Loucy (cell line): ENCODE measurements at regions not wholly inside any gene's neighbourhood (a gene's known extent, or its start where the extent isn't known, plus 50 kb on each side); places are given as distances from the start of the nearest gene placed in this dataset.

Experiments
- H2AFZ ChIP-seq: fragments of 200-600 bp; sonication (generic); 2 replicates; pipeline ENCODE4 v1.6.0; 2016; ENCODE audit warnings: antibody characterized with exemption, mild to moderate bottlenecking, low read length, moderate library complexity
- H3F3A ChIP-seq: fragments of 200-600 bp; 2 replicates; pipeline ENCODE4 v1.6.0; 2016; ENCODE audit warnings: antibody characterized with exemption, low read depth, mild to moderate bottlenecking
- H3K27me3 ChIP-seq: fragments of 200-600 bp; sonication (generic); 2 replicates; pipeline ENCODE4 v1.6.1; 2014; ENCODE audit warnings: low read length, mild to moderate bottlenecking; ENCODE audit not compliant: insufficient read depth, poor library complexity, severe bottlenecking
- H3K36me3 ChIP-seq: fragments of 200-600 bp; sonication (generic); 2 replicates; pipeline ENCODE4 v1.6.1; 2016; ENCODE audit warnings: low read length; ENCODE audit not compliant: insufficient read depth
- H3K4me1 ChIP-seq: fragments of 200-600 bp; sonication (generic); 2 replicates; pipeline ENCODE4 v1.5.1; 2014; ENCODE audit warnings: low read length, mild to moderate bottlenecking; ENCODE audit not compliant: insufficient read depth, poor library complexity, severe bottlenecking
- H3K4me2 ChIP-seq: fragments of 200-600 bp; sonication (generic); 2 replicates; pipeline ENCODE4 v1.6.0; 2014; ENCODE audit warnings: antibody characterized with exemption, low read length, low read depth, mild to moderate bottlenecking; ENCODE audit not compliant: poor library complexity, severe bottlenecking
- H3K4me3 ChIP-seq: fragments of 200-600 bp; sonication (generic); 2 replicates; pipeline ENCODE4 v1.5.1; 2014; ENCODE audit warnings: low read length, mild to moderate bottlenecking, mixed read lengths; ENCODE audit not compliant: poor library complexity, severe bottlenecking
- H3K79me2 ChIP-seq: fragments of 200-600 bp; sonication (generic); 2 replicates; pipeline ENCODE4 v1.6.1; 2014; ENCODE audit warnings: low read length; ENCODE audit not compliant: insufficient read depth
- H3K9ac ChIP-seq: fragments of 200-600 bp; sonication (generic); 2 replicates; pipeline ENCODE4 v1.6.0; 2014; ENCODE audit warnings: mild to moderate bottlenecking, low read depth, low read length, moderate library complexity; ENCODE audit not compliant: poor library complexity, severe bottlenecking
- H3K9me2 ChIP-seq: fragments of 200-600 bp; sonication (generic); replicated peaks from 2 replicates; pipeline ENCODE4 v1.6.1; 2016; ENCODE audit warnings: low read depth, low read length, mixed read lengths
- H3K9me3 ChIP-seq: fragments of 200-600 bp; sonication (generic); 2 replicates; pipeline ENCODE4 v1.6.1; 2014; ENCODE audit warnings: mild to moderate bottlenecking, antibody characterized with exemption, low read length, low read depth; ENCODE audit not compliant: insufficient read depth
- H4K20me1 ChIP-seq: fragments of 200-600 bp; sonication (generic); 2 replicates; pipeline ENCODE4 v1.6.0; 2014; ENCODE audit warnings: antibody characterized with exemption, low read length, mild to moderate bottlenecking; ENCODE audit not compliant: insufficient read depth, poor library complexity, severe bottlenecking
- EZH2phosphoT487 ChIP-seq: fragments of 200-600 bp; IDR thresholded peaks from 2 replicates; pipeline ENCODE4 v1.6.1; 2018; ENCODE audit warnings: antibody characterized with exemption, mild to moderate bottlenecking, moderate library complexity, borderline replicate concordance
- TF ChIP-seq, protein P1 (sequence below): fragments of 200-600 bp; sonication (generic); conservative IDR thresholded peaks from 2 replicates; pipeline ENCODE4 v1.5.1; 2014; ENCODE audit warnings: mild to moderate bottlenecking, antibody characterized with exemption, low read length

DNA sequence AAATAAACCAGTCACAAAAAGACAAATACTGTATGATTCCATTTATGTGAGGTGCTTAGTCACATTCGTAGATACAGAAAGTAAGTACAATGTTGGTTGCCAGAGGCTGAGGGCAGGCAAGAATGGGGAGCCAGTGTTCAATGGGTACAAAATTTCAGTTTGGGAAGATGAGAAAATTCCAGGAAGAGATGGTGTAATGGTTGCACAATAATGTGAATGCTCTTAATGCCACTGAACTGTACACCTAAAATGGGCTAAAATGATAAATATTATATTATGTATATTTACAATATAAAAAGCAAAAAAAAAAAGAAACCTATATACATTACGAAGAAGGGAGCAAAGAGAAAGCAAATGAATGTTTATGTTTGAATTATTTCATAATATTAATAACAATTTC, 329.0 kb downstream of the C11orf87 start:
- H3F3A ChIP-seq: no peaks in the 10 kb centered on the region
- no peaks in the 10 kb centered on the region for H3K36me3 ChIP-seq
- no peaks in the 10 kb centered on the region for H3K79me2 ChIP-seq
- H2AFZ ChIP-seq: no peak overlapping the region
- H3K27me3 ChIP-seq: no peaks in the 10 kb centered on the region
- no peaks in the 10 kb centered on the region for H3K9me3 ChIP-seq
- H3K9ac ChIP-seq: no peak overlapping the region
- H3K4me1 ChIP-seq: no peaks in the 10 kb centered on the region
- no peaks in the 10 kb centered on the region for H4K20me1 ChIP-seq
- no peaks in the 10 kb centered on the region for H3K9me2 ChIP-seq
- no peak overlapping the region for H3K4me2 ChIP-seq
- TF ChIP-seq EZH2phosphoT487: no peak
- TF ChIP-seq, protein P1, sequence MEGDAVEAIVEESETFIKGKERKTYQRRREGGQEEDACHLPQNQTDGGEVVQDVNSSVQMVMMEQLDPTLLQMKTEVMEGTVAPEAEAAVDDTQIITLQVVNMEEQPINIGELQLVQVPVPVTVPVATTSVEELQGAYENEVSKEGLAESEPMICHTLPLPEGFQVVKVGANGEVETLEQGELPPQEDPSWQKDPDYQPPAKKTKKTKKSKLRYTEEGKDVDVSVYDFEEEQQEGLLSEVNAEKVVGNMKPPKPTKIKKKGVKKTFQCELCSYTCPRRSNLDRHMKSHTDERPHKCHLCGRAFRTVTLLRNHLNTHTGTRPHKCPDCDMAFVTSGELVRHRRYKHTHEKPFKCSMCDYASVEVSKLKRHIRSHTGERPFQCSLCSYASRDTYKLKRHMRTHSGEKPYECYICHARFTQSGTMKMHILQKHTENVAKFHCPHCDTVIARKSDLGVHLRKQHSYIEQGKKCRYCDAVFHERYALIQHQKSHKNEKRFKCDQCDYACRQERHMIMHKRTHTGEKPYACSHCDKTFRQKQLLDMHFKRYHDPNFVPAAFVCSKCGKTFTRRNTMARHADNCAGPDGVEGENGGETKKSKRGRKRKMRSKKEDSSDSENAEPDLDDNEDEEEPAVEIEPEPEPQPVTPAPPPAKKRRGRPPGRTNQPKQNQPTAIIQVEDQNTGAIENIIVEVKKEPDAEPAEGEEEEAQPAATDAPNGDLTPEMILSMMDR: no peak
- no peak overlapping the region for H3K4me3 ChIP-seq

DNA sequence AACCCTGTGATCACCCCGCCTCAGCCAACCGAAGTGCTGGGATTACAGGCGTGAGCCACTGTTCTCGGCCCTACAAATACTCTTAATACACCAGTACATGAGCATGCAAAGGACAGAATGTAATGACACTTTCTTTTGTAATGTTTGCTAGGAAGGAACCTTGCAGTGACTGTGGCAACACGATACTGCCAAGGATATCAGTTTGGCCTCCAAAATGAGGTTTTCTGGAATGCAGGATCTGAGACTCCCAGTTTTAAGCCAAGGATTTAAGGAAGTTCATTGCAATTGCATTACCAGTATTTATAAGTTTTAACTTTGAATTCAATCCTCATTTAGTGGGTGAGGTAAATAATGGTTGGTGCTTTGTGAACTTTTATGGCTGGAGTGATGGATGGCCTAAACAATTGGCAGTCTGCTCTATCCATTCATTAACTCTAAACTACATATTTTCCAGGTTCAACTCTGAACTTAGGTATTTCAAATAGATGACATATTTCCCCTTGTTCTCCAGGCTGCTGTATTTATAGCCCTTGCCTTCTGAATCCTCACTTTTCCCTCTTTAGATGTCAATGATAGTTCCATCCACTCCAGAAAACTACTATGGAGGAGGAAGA, 330.3 kb downstream of the C11orf87 start:
- TF ChIP-seq, protein P1: no peak
- H3F3A ChIP-seq: no peaks in the 10 kb centered on the region
- no peak overlapping the region for H2AFZ ChIP-seq
- H3K4me1 ChIP-seq: no peaks in the 10 kb centered on the region
- no peaks in the 10 kb centered on the region for H3K36me3 ChIP-seq
- H4K20me1 ChIP-seq: no peaks in the 10 kb centered on the region
- no peaks in the 10 kb centered on the region for H3K79me2 ChIP-seq
- H3K27me3 ChIP-seq: no peaks in the 10 kb centered on the region
- no peak overlapping the region for H3K4me2 ChIP-seq
- no peaks in the 10 kb centered on the region for H3K9me3 ChIP-seq
- no peaks in the 10 kb centered on the region for H3K9me2 ChIP-seq
- H3K4me3 ChIP-seq: no peak overlapping the region
- H3K9ac ChIP-seq: no peak overlapping the region

DNA sequence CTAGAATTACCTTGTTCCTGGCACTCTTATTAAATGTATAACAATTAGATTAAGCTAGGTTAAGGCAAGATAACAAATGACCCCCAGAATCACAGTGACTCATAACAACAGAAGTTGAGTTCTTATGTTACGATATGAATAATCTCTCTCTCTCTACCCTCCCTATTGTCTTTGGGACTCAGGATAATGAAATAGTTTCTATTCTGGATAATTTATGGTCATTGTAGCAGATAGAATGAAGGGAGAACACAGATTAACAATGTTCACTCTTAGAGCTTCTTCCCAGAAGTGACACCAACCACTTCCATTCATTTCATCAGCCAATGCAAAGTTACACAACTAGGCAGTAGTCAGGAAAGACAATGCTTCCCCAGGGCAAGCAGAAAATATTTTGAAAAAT, 334.5 kb downstream of the C11orf87 start:
- H2AFZ ChIP-seq: no peak overlapping the region
- H3K79me2 ChIP-seq: no peaks in the 10 kb centered on the region
- no peaks in the 10 kb centered on the region for H3K9me3 ChIP-seq
- H3K4me2 ChIP-seq: no peak overlapping the region
- H3K27me3 ChIP-seq: no peaks in the 10 kb centered on the region
- no peaks in the 10 kb centered on the region for H3K9me2 ChIP-seq
- no peaks in the 10 kb centered on the region for H4K20me1 ChIP-seq
- H3K36me3 ChIP-seq: no peaks in the 10 kb centered on the region
- H3K4me3 ChIP-seq: no peak overlapping the region
- no peak overlapping the region for H3K9ac ChIP-seq
- no peaks in the 10 kb centered on the region for H3K4me1 ChIP-seq
- TF ChIP-seq, protein P1: no peak
- TF ChIP-seq EZH2phosphoT487: no peak
- H3F3A ChIP-seq: no peaks in the 10 kb centered on the region
